ENCODE measurements at regions not wholly inside any gene's neighbourhood (a gene's known extent, or its start where the extent isn't known, plus 50 kb on each side); places are given as distances from the start of the nearest gene placed in this dataset.

DNA sequence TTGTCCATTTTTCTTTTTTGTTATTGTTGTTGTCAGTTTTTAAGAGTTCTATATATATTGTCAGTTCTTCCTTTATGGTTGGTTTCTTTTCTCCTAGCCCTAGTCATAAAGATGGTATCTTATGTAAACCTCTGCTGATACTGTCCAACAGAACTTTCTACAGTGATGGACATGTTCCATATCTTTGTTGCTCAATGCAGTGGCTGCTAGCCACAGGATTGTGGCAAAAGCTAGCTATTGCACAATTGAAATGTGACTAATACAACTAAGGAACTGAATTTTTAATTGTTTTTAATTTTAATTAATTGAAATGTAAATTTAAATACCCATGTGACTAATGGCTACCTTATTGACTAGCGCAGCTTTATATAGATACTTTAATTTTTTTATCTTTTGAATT, 411.8 kb upstream of the PTBP2 start:
- TF ChIP-seq SIN3A (IDR thresholded peaks at IDR 0.05; ENCODE audit: borderline replicate concordance in 2 of 2, control insufficient read depth in 1 of 2, low read depth in 2 of 2, low read length in 2 of 2) (no peak), ZNF253 (CRISPR knock-in tag; conservative IDR thresholded peaks at IDR 0.05) (no peak), EP300 (IDR thresholded peaks at IDR 0.05; ENCODE audit: low read length) (no peak), RERE (CRISPR knock-in tag; IDR thresholded peaks at IDR 0.05; ENCODE audit: borderline replicate concordance) (no peak), MTA3 (IDR thresholded peaks at IDR 0.05; ENCODE audit: borderline replicate concordance) (no peak), TAF1 (IDR thresholded peaks at IDR 0.05; ENCODE audit: control insufficient read depth, extremely low read depth, insufficient read depth, low read length, severe bottlenecking) (no peak), ELF4 (CRISPR knock-in tag; IDR thresholded peaks at IDR 0.05) (no peak), FOXK1 (CRISPR knock-in tag; IDR thresholded peaks at IDR 0.05; ENCODE audit: borderline replicate concordance) (no peak), ZFX (CRISPR knock-in tag; IDR thresholded peaks at IDR 0.05) (no peak), NR1H2 (CRISPR knock-in tag; IDR thresholded peaks at IDR 0.05) (no peak), RCOR1 (IDR thresholded peaks at IDR 0.05; ENCODE audit: borderline replicate concordance in 1 of 2, low read depth in 2 of 2, low read length in 2 of 2) (no peak), CTCF (IDR thresholded peaks at IDR 0.05 in 2 of 3, conservative IDR thresholded peaks at IDR 0.05 in 1 of 3; ENCODE audit: insufficient read depth in 2 of 3, low read depth in 1 of 3, low read length in 3 of 3) (no peak), ZNF175 (CRISPR knock-in tag; IDR thresholded peaks at IDR 0.05; ENCODE audit: low read depth) (no peak)
- TF ChIP-seq, protein P1, sequence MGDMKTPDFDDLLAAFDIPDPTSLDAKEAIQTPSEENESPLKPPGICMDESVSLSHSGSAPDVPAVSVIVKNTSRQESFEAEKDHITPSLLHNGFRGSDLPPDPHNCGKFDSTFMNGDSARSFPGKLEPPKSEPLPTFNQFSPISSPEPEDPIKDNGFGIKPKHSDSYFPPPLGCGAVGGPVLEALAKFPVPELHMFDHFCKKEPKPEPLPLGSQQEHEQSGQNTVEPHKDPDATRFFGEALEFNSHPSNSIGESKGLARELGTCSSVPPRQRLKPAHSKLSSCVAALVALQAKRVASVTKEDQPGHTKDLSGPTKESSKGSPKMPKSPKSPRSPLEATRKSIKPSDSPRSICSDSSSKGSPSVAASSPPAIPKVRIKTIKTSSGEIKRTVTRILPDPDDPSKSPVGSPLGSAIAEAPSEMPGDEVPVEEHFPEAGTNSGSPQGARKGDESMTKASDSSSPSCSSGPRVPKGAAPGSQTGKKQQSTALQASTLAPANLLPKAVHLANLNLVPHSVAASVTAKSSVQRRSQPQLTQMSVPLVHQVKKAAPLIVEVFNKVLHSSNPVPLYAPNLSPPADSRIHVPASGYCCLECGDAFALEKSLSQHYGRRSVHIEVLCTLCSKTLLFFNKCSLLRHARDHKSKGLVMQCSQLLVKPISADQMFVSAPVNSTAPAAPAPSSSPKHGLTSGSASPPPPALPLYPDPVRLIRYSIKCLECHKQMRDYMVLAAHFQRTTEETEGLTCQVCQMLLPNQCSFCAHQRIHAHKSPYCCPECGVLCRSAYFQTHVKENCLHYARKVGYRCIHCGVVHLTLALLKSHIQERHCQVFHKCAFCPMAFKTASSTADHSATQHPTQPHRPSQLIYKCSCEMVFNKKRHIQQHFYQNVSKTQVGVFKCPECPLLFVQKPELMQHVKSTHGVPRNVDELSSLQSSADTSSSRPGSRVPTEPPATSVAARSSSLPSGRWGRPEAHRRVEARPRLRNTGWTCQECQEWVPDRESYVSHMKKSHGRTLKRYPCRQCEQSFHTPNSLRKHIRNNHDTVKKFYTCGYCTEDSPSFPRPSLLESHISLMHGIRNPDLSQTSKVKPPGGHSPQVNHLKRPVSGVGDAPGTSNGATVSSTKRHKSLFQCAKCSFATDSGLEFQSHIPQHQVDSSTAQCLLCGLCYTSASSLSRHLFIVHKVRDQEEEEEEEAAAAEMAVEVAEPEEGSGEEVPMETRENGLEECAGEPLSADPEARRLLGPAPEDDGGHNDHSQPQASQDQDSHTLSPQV (IDR thresholded peaks at IDR 0.05), result no peak
